ENCODE measurements at regions not wholly inside any gene's neighbourhood (a gene's known extent, or its start where the extent isn't known, plus 50 kb on each side); places are given as distances from the start of the nearest gene placed in this dataset.

GRCh38 chr3:73707772-73708171 lies 83.0 kb upstream of the PDZRN3 start:
- no peak for TF ChIP-seq POLR2A (IDR thresholded peaks at IDR 0.05)
- TF ChIP-seq, protein P1, sequence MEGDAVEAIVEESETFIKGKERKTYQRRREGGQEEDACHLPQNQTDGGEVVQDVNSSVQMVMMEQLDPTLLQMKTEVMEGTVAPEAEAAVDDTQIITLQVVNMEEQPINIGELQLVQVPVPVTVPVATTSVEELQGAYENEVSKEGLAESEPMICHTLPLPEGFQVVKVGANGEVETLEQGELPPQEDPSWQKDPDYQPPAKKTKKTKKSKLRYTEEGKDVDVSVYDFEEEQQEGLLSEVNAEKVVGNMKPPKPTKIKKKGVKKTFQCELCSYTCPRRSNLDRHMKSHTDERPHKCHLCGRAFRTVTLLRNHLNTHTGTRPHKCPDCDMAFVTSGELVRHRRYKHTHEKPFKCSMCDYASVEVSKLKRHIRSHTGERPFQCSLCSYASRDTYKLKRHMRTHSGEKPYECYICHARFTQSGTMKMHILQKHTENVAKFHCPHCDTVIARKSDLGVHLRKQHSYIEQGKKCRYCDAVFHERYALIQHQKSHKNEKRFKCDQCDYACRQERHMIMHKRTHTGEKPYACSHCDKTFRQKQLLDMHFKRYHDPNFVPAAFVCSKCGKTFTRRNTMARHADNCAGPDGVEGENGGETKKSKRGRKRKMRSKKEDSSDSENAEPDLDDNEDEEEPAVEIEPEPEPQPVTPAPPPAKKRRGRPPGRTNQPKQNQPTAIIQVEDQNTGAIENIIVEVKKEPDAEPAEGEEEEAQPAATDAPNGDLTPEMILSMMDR (IDR thresholded peaks at IDR 0.05): no peak
- TF ChIP-seq EP300 (IDR thresholded peaks at IDR 0.05): no peak
- TF ChIP-seq POLR2AphosphoS5 (IDR thresholded peaks at IDR 0.05): no peak

Measured in upper lobe of left lung (tissue), 4 donors.